HUES6 (cell line): ENCODE measurements at regions not wholly inside any gene's neighbourhood (a gene's known extent, or its start where the extent isn't known, plus 50 kb on each side); places are given as distances from the start of the nearest gene placed in this dataset.

Experiments used
- H3K27ac ChIP-seq: 2 replicates; pipeline ENCODE4 v1.7.0; 2013; ENCODE audit warnings: low read depth, mild to moderate bottlenecking, low read length, inconsistent platforms
- H3K27me3 ChIP-seq: 2 replicates; pipeline ENCODE4 v1.6.1; 2013; ENCODE audit warnings: low read length; ENCODE audit not compliant: control insufficient read depth, insufficient read depth
- H3K36me3 ChIP-seq: 2 replicates; pipeline ENCODE4 v1.6.1; 2013; ENCODE audit warnings: low read length; ENCODE audit not compliant: control insufficient read depth, insufficient read depth
- H3K4me1 ChIP-seq: 2 replicates; pipeline ENCODE4 v1.6.1; 2013; ENCODE audit warnings: low read length; ENCODE audit not compliant: control insufficient read depth, insufficient read depth
- H3K4me3 ChIP-seq: 2 replicates; pipeline ENCODE4 v1.5.1; 2013; ENCODE audit warnings: low read depth, low read length
- H3K9ac ChIP-seq: one replicate; pipeline ENCODE4 v1.6.1; 2013; ENCODE audit warnings: mild to moderate bottlenecking, low read length
- H3K9me3 ChIP-seq: 2 replicates; pipeline ENCODE4 v1.6.1; 2013; ENCODE audit warnings: low read depth, low read length; ENCODE audit not compliant: control insufficient read depth, insufficient read depth

DNA sequence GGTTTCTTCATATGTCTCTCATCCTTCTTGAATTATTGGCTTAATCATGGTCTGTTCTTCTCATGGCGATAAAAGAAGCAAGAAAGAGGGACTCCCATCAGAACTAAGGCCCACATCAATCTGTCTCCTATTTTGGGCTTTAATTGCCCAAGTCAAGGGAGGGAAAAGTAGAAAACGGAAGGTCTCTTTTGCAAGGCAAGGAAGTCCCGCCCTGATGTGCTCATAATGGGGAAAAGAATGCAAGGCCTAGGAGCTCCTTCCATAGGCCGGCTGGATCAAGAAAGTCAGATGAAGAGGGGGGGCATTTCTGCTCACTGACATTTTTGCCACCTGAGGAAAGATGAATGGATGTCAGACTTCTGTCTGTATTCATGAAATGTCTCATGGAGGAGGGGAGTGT, 127.7 kb upstream of the RPS6KA3 start:
- H3K9ac ChIP-seq = no peak overlapping the region
- H3K27me3 ChIP-seq = no peaks in the 10 kb centered on the region
- H3K4me3 ChIP-seq = no peak overlapping the region
- no peaks in the 10 kb centered on the region for H3K9me3 ChIP-seq
- no peaks in the 10 kb centered on the region for H3K36me3 ChIP-seq
- H3K4me1 ChIP-seq = no peaks in the 10 kb centered on the region
- H3K27ac ChIP-seq = no peak overlapping the region

DNA sequence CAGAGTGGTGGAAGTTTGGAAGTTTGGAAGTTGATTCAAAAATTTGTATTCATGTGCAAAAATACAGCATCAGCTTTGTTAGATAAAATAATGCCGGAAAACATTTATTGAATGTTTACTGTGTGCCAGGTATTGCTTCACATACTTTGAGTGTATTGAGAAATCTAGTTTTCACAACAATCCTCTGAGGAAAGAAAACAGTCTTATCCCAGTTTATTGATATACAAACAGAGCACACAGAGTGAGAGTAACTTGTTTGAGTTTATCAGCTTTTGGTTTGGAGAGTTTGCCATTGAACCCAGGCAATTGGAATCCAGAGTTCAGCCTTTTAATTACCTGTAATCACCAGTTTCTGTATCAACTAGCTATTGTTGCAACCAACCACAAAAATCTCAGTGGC, 127.2 kb upstream of the RPS6KA3 start:
- Histone ChIP-seq H3K9me3 (no peaks in the 10 kb centered on the region), H3K27me3 (no peaks in the 10 kb centered on the region), H3K36me3 (no peaks in the 10 kb centered on the region), H3K9ac (no peak overlapping the region), H3K4me3 (no peak overlapping the region), H3K27ac (no peak overlapping the region), H3K4me1 (no peaks in the 10 kb centered on the region)

DNA sequence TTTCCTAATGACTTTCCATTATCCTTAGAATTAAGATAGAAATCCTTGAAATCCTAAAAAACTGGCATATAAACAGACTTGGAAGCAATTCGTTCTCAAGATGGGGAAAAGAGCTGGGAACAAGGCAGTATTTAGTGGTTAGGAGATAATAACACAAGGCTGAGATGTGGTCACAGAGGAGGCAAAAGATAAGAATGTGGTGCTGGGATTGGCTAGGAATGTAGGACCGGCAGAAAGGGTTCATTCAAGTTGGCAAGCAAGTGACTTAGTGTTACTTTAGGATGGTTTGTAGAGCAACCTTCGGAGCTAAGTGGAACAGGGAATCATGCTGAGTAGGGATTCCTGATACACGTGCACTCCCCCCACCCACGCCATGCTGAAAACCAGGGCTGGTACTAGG, 121.9 kb upstream of the RPS6KA3 start:
- no peak overlapping the region for H3K9ac ChIP-seq
- no peaks in the 10 kb centered on the region for H3K4me1 ChIP-seq
- H3K27me3 ChIP-seq = no peaks in the 10 kb centered on the region; the same call in 1 of the 2 replicates
- no peak overlapping the region for H3K27ac ChIP-seq
- no peaks in the 10 kb centered on the region for H3K36me3 ChIP-seq
- H3K4me3 ChIP-seq = no peak overlapping the region
- H3K9me3 ChIP-seq = no peaks in the 10 kb centered on the region

DNA sequence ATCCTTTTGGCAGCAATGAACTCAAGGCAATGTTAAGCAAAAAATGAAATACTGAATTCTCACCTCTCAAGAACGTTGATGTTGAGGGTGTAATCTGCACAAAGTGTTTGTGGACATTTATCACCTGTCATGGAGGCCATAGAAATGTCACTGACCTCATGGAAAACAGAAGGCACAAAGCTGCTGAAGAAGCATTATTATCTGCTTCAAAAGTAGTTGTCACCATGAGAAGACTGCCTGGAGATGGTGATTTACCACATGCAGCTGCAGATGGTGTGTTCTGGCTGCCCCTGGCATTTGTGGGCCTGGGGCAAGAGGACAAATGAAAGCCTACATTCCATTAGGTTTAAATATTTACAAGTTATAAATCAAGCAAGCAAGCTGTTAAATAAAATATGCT, 116.8 kb upstream of the RPS6KA3 start:
- no peak overlapping the region for H3K27ac ChIP-seq

DNA sequence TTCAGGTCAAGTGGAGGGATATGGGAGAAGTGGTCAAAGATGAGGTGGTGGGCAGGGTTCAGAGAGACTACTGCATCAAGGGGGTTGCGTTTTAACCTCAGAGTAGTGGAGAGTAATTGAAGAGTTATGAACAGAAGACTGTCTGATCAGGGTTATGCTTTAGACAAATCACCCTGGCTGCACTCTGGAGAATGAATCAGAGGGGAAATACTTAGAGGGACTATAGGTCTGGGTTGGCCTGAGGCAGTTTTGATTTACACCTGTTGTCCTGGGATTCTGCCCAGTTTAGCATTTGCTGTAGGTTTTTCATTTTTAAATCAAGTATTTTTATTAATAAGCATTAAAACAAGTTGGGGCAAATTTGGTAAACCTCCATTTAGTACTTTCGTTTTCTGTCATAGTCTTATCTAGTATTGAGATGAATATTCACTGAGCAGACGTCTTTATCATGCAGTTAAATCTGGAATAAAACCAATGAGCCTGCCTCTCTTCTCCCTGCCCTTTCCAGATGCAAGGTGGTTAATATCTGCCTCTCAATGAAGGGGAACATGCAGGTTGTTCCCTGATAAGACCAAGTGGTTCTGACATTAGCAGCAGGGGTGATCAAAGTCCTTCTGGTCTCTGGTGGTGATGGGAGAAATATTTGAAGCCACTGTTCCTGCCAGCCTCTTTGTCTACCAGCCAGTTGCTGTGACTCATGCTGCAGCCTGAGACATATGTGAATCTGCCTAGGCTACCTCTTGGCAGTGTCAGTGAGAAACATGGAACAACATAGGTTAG, 116.0 kb upstream of the RPS6KA3 start:
- H3K27ac ChIP-seq = no peak overlapping the region
- no peak overlapping the region for H3K9ac ChIP-seq
- H3K9me3 ChIP-seq = no peaks in the 10 kb centered on the region
- no peaks in the 10 kb centered on the region for H3K4me1 ChIP-seq
- no peaks in the 10 kb centered on the region for H3K36me3 ChIP-seq
- H3K4me3 ChIP-seq = no peak overlapping the region
- H3K27me3 ChIP-seq = peaks cover 2% of the 10 kb centered on the region; the same call in 1 of the 2 replicates

More for the DNA sequence above, 116.8 kb upstream of the RPS6KA3 start:
- Histone ChIP-seq H3K27me3 (peaks cover 2% of the 10 kb centered on the region; the same call in 1 of the 2 replicates), H3K9me3 (no peaks in the 10 kb centered on the region), H3K4me3 (no peak overlapping the region), H3K36me3 (no peaks in the 10 kb centered on the region), H3K4me1 (no peaks in the 10 kb centered on the region), H3K9ac (no peak overlapping the region)

DNA sequence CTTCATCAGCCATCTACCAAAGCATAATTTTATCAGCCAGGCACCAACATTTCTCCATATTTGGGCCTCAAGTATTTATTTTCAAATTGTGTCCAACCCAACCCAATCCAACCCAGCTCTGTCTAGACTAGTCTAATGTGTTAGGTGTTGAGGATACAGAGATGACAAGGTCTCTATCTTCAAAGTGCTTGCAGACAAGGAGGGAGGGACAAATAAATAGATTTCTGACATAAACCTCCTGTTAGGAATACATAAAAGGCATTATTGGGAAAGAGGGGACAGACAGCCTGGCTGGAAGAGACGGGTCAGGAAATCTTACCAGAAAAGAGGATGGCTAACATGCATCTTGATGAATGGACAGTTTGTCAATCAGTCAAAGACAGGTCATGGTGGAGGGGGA, 115.4 kb upstream of the RPS6KA3 start:
- Histone ChIP-seq H3K9me3 (no peaks in the 10 kb centered on the region), H3K27ac (no peak overlapping the region), H3K27me3 (0 out of 2 replicates have a peak, but pooled peaks cover 2% of the 10 kb centered on the region), H3K4me3 (no peak overlapping the region), H3K4me1 (no peaks in the 10 kb centered on the region), H3K36me3 (no peaks in the 10 kb centered on the region), H3K9ac (no peak overlapping the region)

DNA sequence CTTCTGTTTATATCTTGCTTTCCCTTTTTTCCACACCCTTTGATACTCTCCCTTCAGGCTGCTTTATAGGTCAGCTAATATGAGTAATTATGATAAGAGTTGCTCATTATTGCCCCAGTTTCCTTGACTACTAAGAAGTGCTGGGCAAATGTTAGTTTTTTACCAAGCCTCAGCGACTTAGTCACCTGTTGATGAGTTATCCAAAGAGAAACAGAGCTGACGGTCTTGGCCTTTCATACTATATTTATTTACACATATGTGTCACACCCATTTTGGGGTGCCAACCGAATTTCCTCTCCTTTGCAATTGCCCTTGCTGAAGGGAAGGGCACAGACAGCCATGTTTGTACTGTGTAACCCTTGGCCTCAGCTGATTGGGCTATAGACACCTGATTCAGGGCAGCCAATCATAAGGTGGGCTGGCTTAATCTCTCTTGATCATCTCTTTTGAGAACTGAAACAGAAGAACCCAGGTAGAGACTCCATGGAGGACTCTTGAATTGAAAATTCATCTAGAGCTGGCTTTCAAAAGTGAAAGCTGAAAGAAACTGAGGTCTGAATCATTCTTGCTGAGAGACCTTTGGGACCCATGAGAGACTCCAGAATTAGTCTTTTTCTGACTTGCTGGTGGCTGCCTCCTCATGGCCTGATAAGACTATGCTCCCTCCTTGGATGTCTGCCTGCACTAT, 111.7 kb upstream of the RPS6KA3 start:
- no peak overlapping the region for H3K27ac ChIP-seq
- H3K9ac ChIP-seq = no peak overlapping the region
- H3K27me3 ChIP-seq = peaks cover 2% of the 10 kb centered on the region; the same call in 1 of the 2 replicates
- no peaks in the 10 kb centered on the region; the same call in 1 of the 2 replicates for H3K4me1 ChIP-seq
- H3K4me3 ChIP-seq = no peak overlapping the region
- no peaks in the 10 kb centered on the region for H3K36me3 ChIP-seq
- no peaks in the 10 kb centered on the region for H3K9me3 ChIP-seq

DNA sequence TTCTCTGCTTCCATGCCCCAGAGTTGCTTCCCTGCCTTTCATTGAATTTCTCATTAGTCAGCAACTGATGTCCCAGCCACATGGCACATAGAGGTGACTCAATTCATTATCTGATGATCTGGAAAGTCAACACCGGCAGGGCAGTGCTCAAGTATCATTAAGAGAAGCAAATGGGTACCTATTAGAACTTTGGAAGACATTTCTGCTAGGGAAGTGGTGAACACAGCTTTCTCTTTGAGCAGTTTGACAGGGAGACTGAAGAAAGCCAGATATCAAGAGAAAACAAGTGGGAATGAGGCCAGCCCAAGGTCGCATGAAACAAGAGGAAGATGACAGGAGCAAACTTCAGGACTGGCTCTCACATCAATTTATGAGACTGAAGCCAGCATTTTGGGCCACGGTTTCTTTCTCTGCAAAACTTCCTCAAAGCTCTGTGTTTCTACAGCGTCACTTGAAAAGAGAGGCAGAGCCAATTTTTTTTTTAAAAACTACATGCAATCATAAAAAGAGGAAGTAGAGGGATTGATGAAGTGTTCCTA, 108.3 kb upstream of the RPS6KA3 start:
- peaks cover 2% of the 10 kb centered on the region; the same call in 1 of the 2 replicates for H3K27me3 ChIP-seq
- no peaks in the 10 kb centered on the region for H3K36me3 ChIP-seq
- no peak overlapping the region for H3K27ac ChIP-seq
- no peak overlapping the region for H3K9ac ChIP-seq
- H3K4me3 ChIP-seq = no peak overlapping the region
- H3K4me1 ChIP-seq = no peaks in the 10 kb centered on the region; the same call in 1 of the 2 replicates
- H3K9me3 ChIP-seq = no peaks in the 10 kb centered on the region

DNA sequence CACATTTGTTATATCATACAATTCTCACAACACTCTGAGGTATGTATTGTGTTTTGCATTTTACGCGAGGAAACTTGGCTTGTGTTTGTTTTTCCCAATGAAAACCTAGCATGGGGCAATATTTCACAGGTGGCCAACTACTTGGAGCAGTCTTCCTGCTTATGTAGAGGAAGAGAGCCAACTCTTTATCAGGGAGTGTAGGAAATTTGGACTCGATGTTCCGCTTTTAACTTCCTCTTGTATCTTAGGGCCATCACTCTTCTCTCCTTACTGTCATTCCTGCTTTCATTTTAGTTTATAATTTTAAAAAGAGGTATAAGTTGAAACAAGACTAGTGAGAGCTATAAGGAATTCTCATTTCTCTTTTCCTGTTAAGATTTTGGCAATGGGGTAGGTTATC, 107.7 kb upstream of the RPS6KA3 start:
- Histone ChIP-seq H3K27me3 (peaks cover 2% of the 10 kb centered on the region; the same call in 1 of the 2 replicates), H3K27ac (no peak overlapping the region), H3K36me3 (no peaks in the 10 kb centered on the region), H3K9ac (no peak overlapping the region), H3K4me3 (no peak overlapping the region), H3K9me3 (no peaks in the 10 kb centered on the region), H3K4me1 (no peaks in the 10 kb centered on the region; the same call in 1 of the 2 replicates)

DNA sequence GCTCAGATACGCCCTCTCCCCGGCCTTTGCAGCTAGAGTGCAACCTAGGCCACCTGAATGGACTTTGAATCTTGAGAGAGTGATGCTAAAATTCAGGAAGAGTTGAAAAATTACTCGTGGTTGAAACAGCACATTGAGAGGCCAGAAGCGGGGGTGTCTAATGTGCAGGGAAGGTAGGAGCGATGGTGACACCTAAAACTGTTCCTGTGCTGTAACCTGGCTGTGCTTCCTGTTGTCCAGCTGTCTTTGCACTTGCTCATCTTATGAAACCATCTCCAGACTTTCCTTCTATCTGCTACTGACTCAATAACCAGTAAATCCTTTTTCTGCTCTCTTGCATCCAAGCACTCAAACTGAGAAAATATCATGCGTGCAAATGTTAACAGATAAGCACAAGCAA, 106.4 kb upstream of the RPS6KA3 start:
- Histone ChIP-seq H3K9me3 (no peaks in the 10 kb centered on the region), H3K4me1 (no peaks in the 10 kb centered on the region; the same call in 1 of the 2 replicates), H3K27ac (no peak overlapping the region), H3K9ac (no peak overlapping the region), H3K27me3 (peaks cover 2% of the 10 kb centered on the region; the same call in 1 of the 2 replicates), H3K4me3 (no peak overlapping the region), H3K36me3 (no peaks in the 10 kb centered on the region)

DNA sequence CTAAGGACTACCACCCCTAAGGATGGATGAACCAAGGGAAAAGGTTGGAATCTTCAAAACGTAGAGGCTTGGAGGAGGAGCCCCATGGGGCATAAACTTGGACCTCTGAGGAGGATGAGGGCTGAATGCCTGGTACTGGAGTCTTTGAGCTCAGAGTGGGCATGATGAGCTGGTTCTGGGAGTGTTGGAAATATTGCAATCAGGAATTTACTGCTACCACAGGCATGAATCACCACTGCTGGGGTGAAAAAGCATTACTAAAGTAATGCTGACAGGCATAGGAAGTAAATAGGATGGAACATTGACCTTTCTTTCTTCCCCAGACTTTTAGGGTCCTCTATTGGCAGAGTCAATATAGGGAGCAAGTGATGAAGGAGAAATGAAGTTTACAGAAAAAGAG, 105.8 kb upstream of the RPS6KA3 start:
- no peak overlapping the region for H3K27ac ChIP-seq
- H3K4me3 ChIP-seq = no peak overlapping the region
- H3K36me3 ChIP-seq = no peaks in the 10 kb centered on the region
- H3K9ac ChIP-seq = no peak overlapping the region
- no peaks in the 10 kb centered on the region for H3K9me3 ChIP-seq
- peaks cover 2% of the 10 kb centered on the region; the same call in 1 of the 2 replicates for H3K27me3 ChIP-seq
- H3K4me1 ChIP-seq = no peaks in the 10 kb centered on the region; the same call in 1 of the 2 replicates
